Fibroblast of lung (primary cell): ENCODE measurements at regions not wholly inside any gene's neighbourhood (a gene's known extent, or its start where the extent isn't known, plus 50 kb on each side); places are given as distances from the start of the nearest gene placed in this dataset.

Experiments
- DNase-seq, 2 donors: peaks; one replicate each; pipeline versions ENCODE4 v3.0.0 to v3.0.0-alpha.2; 2010; ENCODE audit warnings: low read depth in 2 of 2
- H2AFZ ChIP-seq: 2 replicates; pipeline ENCODE4 v1.5.1; 2012; ENCODE audit warnings: low read length, control low read depth, inconsistent platforms
- H3K27ac ChIP-seq: 2 replicates; pipeline ENCODE4 v1.5.1; 2011; ENCODE audit warnings: low read length, control low read depth; ENCODE audit not compliant: insufficient read depth
- H3K27me3 ChIP-seq: 2 replicates; pipeline ENCODE4 v1.5.1; 2011; ENCODE audit warnings: mild to moderate bottlenecking, low read length; ENCODE audit not compliant: control insufficient read depth, insufficient read depth
- H3K36me3 ChIP-seq: 2 replicates; pipeline ENCODE4 v1.5.1; 2011; ENCODE audit warnings: low read length; ENCODE audit not compliant: control insufficient read depth, insufficient read depth
- H3K4me1 ChIP-seq: 2 replicates; pipeline ENCODE4 v1.5.1; 2011; ENCODE audit warnings: low read length; ENCODE audit not compliant: control insufficient read depth, insufficient read depth; ENCODE audit errors: extremely low read depth
- H3K4me2 ChIP-seq: 2 replicates; pipeline ENCODE4 v1.5.1; 2011; ENCODE audit warnings: low read length, control low read depth; ENCODE audit not compliant: insufficient read depth; ENCODE audit errors: extremely low read depth
- H3K4me3 ChIP-seq, 4 experiments: fragments of 200-600 bp in 1 of 4; sonication (generic) in 1 of 4; replicated peaks in 1 of 4; 2 replicates each; pipeline ENCODE4 v1.5.1; 2011 to 2016; ENCODE audit warnings: low read length in 4 of 4, low read depth in 3 of 4, mild to moderate bottlenecking in 3 of 4, control low read depth in 2 of 4, inconsistent platforms in 1 of 4, mixed read lengths in 1 of 4; ENCODE audit not compliant: insufficient read depth in 1 of 4; ENCODE audit errors: control extremely low read depth in 1 of 4
- H3K79me2 ChIP-seq: 2 replicates; pipeline ENCODE4 v1.5.1; 2012; ENCODE audit warnings: mild to moderate bottlenecking, low read length, inconsistent platforms; ENCODE audit not compliant: control insufficient read depth, insufficient read depth
- H3K9ac ChIP-seq: 2 replicates; pipeline ENCODE4 v1.5.1; 2011; ENCODE audit warnings: mild to moderate bottlenecking, low read length, control low read depth; ENCODE audit not compliant: insufficient read depth
- H3K9me3 ChIP-seq: 2 replicates; pipeline ENCODE4 v1.5.1; 2012; ENCODE audit warnings: low read depth, low read length; ENCODE audit not compliant: control insufficient read depth, insufficient read depth
- H4K20me1 ChIP-seq: 2 replicates; pipeline ENCODE4 v1.5.1; 2011; ENCODE audit warnings: low read length; ENCODE audit not compliant: control insufficient read depth, insufficient read depth; ENCODE audit errors: extremely low read depth
- CTCF ChIP-seq, 2 donors: IDR thresholded peaks in 1 of 2; conservative IDR thresholded peaks in 1 of 2; 1 replicate in 1 of 2; 2 replicates in 1 of 2; pipeline ENCODE4 v1.5.1; 2011 to 2012; ENCODE audit warnings: low read length in 2 of 2, control low read depth in 1 of 2, inconsistent platforms in 1 of 2, low read depth in 1 of 2, mild to moderate bottlenecking in 1 of 2
- EZH2 ChIP-seq: IDR thresholded peaks from 2 replicates; pipeline ENCODE4 v1.5.1; 2012; ENCODE audit warnings: low read length, control low read depth, mild to moderate bottlenecking; ENCODE audit errors: missing control alignments

- Histone ChIP-seq H3K4me3 (no peak overlapping the region), H3K9me3 (no peaks in the 10 kb centered on the region), H4K20me1 (no peaks in the 10 kb centered on the region), H3K79me2 (no peaks in the 10 kb centered on the region), H3K36me3 (no peaks in the 10 kb centered on the region), H3K27ac (no peak overlapping the region), H3K4me1 (no peaks in the 10 kb centered on the region), H3K27me3 (no peaks in the 10 kb centered on the region), H3K4me2 (no peak overlapping the region), H3K9ac (no peak overlapping the region), H2AFZ (no peak overlapping the region)
- TF ChIP-seq EZH2 (no peak), CTCF (conservative IDR thresholded peaks at IDR 0.05 in 1 of 2, IDR thresholded peaks at IDR 0.05 in 1 of 2; ENCODE audit: low read depth in 1 of 2, low read length in 2 of 2) (no peak)
- DNase-seq, result no peak
Observed at GRCh38 chr10:46220187-46220586, 66.6 kb upstream of the ANTXRL start.

- H3K27ac ChIP-seq, result no peak overlapping the region
Observed at GRCh38 chr10:46220872-46221538, 65.8 kb upstream of the ANTXRL start.

GRCh38 chr10:46222364-46222935 lies 64.3 kb upstream of the ANTXRL start:
- H4K20me1 ChIP-seq, result no peaks in the 10 kb centered on the region
- H3K9me3 ChIP-seq, result no peaks in the 10 kb centered on the region
- no peak overlapping the region for H3K4me2 ChIP-seq
- H3K4me3 ChIP-seq, result no peak overlapping the region
- peak in 1 of 2 donors; percentile 20 for DNase-seq
- no peak overlapping the region for H3K27ac ChIP-seq
- H3K79me2 ChIP-seq, result no peaks in the 10 kb centered on the region
- no peaks in the 10 kb centered on the region for H3K4me1 ChIP-seq
- H3K27me3 ChIP-seq, result no peaks in the 10 kb centered on the region
- H2AFZ ChIP-seq, result no peak overlapping the region
- H3K9ac ChIP-seq, result no peak overlapping the region
- H3K36me3 ChIP-seq, result no peaks in the 10 kb centered on the region
- TF ChIP-seq EZH2, result no peak
- no peak for TF ChIP-seq CTCF (conservative IDR thresholded peaks at IDR 0.05 in 1 of 2, IDR thresholded peaks at IDR 0.05 in 1 of 2; ENCODE audit: low read depth in 1 of 2, low read length in 2 of 2)

More at GRCh38 chr10:46220872-46221538, 65.8 kb upstream of the ANTXRL start:
- H4K20me1 ChIP-seq, result no peaks in the 10 kb centered on the region
- no peaks in the 10 kb centered on the region for H3K36me3 ChIP-seq
- no peak overlapping the region for H2AFZ ChIP-seq
- no peaks in the 10 kb centered on the region for H3K9me3 ChIP-seq
- no peak overlapping the region for H3K4me3 ChIP-seq
- H3K9ac ChIP-seq, result no peak overlapping the region
- no peaks in the 10 kb centered on the region for H3K27me3 ChIP-seq
- no peaks in the 10 kb centered on the region for H3K79me2 ChIP-seq
- TF ChIP-seq EZH2, result no peak
- no peaks in the 10 kb centered on the region for H3K4me1 ChIP-seq
- DNase-seq, result no peak
- no peak overlapping the region for H3K4me2 ChIP-seq
